Daoy (cell line): ENCODE measurements at regions not wholly inside any gene's neighbourhood (a gene's known extent, or its start where the extent isn't known, plus 50 kb on each side); places are given as distances from the start of the nearest gene placed in this dataset.
A peak's percentile ranks its signal among the peaks of the same experiment; 100 is the strongest.

Source experiments
- DNase-seq: peaks from one replicate; pipeline ENCODE4 v3.0.0-alpha.2; 2015; ENCODE audit warnings: low read depth

GRCh38 chr17:55668312-55668920 lies 54.2 kb downstream of the TMEM100 start:
- DNase-seq: no peak

- DNase-seq: no peak
Observed at GRCh38 chr17:55666806-55667205, 55.9 kb downstream of the TMEM100 start.

DNA sequence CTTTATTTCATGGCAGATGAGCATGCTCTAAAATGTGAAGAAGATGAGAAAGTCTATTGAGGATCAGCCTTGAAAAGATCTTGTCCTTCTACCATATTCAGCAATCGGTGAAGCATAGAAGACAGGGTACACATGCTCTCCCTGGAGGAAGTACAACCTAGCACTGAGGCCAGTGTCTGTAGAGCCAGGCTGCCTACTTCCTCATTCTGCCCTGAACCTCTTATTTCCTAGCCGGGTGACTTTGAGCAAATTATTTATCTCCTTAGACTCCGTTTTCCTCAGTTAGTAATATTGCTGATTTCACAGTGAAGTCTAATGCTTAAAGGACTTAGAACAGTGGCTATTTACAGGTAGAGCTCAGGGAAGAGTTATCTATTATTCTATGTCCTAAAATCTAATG lies 58.4 kb downstream of the TMEM100 start:
- no peak for DNase-seq

GRCh38 chr17:55663400-55663799 lies 59.3 kb downstream of the TMEM100 start:
- DNase-seq: no peak

DNA sequence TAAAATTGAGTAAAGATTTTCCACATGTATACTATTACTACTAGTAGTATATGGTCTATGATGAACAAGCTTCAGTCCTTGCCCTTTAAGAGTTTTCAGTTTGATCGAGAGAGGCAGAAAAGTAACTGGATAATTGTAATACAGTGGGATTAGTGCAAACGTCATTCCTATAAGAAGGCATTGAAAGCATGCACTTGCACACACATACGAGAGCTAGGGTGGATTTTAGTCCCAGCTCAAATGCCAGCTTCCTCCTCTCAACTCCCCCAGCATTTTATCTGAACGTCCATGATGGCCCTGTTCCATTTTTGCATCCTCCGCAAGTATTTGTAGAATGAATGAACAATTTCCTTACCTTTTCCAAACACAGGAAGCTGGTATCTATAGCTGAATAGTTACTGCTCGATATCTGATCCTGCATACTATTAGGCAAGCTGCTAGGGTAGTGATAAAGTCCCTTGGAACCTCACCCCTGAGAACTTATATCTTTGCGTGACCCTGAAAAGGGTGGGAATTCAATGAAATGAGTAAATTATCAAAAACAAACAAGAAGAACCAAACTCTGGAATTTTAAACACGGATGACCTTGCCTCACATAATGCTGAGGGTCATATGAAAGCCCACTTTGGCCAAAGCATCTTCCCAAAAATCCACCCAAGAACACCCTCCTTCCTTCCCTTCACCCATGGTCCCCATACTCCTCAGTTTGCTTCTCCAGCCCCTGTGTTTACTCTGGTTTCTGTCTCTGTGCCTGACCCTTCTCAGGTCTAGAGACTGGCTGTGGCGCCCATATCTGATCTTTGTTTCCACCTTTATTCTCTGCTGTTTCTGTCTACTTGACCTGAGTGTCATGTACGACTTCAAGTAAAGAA lies 60.5 kb downstream of the TMEM100 start:
- DNase-seq: no peak

- DNase-seq: no peak
Observed at GRCh38 chr17:55661256-55661758, 61.4 kb downstream of the TMEM100 start.

DNA sequence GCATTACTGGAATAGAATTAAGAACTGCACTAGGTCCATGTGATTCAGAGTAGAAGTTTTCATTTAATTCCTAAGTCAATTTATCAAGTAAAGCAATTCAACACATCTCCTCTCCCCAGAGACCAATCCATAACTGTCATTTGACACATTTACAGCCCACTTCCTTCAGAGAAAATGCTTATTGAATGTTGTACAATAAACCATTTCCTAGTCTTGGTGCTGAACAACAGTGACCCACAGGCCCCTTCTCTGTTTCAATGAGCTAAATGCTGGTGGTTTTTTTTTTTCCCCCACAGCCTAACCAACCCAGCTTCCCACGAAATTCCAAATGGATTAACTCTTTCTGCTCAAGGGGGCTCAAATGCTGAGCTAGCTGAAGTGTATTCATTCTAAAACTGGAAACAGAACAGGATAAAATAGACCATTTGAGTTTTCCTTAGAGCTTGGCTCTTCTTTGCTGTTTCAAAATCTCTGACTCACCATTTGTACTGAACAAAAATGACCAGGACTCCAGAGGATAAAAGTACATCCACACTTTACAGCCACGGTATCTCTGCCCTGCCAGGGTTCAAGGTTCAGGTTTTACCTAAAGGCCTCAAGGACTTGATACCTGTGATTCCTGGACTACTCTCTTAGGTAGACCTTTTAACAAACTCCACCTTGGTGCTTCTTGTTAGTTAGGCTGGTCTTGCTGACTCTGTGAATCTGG lies 62.3 kb downstream of the TMEM100 start:
- no peak for DNase-seq

- no peak for DNase-seq
Observed at GRCh38 chr17:55659661-55660060, 63.0 kb downstream of the TMEM100 start.

DNA sequence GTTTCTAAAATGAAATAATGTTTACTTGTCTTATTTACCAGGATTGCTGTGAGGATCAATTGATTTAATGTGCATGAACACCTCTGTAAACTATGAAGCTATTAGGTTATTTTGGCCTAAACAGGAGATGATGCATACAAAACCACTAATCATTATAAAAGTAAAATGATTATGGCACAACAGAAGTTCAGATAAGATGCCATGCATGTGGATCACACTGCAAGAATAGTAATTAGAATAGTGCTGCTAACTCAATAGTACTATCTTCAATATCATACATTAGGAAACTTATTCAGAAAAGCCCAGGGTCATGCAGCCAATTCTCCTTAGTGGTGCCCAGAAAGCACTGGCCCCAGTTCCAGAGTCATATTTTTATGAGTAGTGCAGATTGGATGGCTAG lies 66.9 kb downstream of the TMEM100 start:
- no peak for DNase-seq

DNA sequence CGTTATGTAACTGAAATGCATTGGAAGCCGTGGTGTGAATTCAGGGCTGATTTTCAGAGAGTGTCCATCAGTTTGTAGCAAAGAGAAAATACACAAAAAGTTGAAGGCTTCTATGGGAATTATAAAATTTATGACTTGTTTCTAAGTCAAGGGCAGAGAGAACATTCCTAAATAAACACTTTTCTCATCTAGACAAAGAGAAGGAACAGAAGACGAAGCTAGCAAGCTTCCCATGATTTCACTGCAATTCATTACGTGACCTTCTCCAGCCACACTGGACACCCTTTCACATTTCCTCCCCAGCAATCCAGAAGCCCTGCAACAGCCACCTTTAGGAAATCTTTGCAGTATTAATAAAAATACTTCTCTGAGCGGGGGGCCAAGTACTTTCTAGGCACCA lies 67.8 kb downstream of the TMEM100 start:
- DNase-seq: no peak

- no peak for DNase-seq
Observed at GRCh38 chr17:55654022-55654421, 68.6 kb downstream of the TMEM100 start.

DNA sequence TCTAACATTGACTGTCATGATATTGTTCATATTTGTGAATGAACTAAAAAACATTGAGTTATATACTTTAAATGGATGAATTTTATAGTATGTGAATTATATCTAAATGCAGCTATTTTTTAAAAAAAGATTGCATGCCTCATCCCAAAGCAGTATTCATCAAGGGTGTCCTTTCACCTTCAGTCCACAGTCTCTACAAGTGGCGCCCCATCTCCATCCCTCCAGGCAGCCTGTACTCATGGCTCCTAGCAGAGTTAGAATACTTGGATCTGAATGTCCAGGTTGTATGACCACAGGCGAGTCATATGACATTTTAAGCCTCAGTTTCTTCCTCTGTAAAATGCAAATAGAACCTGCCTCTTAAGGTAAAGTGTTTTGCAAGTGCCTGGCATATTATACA lies 69.8 kb downstream of the TMEM100 start:
- DNase-seq: no peak

GRCh38 chr17:55652114-55652823 lies 70.4 kb downstream of the TMEM100 start:
- DNase-seq: no peak

GRCh38 chr17:55649957-55650597 lies 72.6 kb downstream of the TMEM100 start:
- no peak for DNase-seq

- DNase-seq: no peak
Observed at GRCh38 chr17:55648086-55648485, 74.6 kb downstream of the TMEM100 start.

DNA sequence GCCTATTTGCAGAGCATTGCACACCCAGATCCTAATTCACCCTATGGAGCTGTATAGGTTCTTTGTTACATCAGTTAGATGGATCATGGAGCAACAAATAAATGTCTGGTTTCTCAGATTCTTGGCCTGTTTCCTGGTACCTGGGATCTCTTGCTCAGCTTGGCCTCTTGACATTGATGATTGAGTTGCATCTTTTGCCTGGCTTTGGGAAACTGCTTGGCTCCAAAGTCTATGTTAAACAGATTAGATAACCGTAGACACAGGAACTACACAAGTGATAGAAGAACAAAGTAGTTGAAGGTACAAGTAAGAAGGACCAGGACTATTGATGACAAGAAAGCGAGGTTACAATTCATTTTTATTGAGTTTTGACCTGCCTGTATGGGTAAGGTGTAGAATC lies 77.3 kb downstream of the TMEM100 start:
- DNase-seq: no peak

DNA sequence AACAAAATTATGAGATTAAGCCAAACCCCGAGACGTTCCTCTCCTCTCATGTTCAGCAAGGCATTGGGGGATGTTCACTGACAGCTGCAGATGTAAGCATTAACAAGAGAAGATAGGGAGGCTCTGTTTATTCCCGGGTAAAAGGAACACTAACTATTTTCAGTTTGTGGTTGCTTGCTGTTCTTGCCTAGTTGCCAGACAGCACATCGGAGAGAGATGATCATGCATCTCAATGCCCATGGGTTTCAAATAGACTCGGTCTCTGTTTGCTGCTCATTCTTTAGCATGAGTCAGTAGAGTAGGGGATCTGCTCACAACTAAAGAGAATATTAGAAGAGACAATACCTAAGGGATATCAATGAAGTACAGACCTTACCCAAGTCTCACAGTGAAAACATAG lies 78.3 kb downstream of the TMEM100 start:
- DNase-seq: no peak

DNA sequence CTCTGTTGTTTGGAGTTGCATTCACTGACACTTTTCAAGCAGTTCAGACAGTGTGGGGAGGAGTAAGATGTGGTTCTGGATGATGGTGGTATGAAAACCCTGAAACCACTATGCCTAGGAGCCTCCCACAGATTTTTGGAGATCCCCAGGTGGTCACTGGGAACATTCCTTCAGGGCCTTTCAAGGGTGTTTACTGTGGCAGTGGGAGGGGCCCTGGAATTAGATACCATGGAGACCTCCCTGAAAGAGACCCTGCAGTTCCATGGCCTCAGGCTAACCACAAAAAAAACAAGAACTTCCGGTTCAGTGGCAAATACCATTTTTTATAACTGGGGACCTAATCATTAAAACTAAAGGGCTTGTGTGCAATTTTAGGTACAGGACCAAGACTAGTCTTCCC lies 79.9 kb downstream of the TMEM100 start:
- DNase-seq: peak; percentile 17

- peak; percentile 38 for DNase-seq
Observed at GRCh38 chr17:55641676-55642081, 81.0 kb downstream of the TMEM100 start.

DNA sequence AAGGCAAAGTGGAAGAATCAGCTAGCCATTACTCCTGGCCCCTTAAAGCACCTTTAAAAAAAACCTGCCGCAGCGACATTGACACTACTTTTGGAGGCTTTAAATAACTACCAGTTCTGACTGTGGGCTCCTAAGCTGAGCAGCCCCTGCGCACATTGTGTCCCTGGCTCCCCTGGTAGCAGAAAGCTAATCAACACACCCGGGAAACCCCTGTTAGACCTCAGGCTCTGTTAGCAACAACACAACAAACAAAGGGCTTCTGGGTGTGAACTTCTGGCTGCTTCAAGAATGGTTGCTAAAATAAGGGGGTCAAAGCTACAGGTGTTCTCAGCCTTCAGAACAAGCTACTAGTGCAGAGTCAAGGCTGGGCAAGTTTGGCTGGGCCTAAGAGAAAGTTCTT lies 83.6 kb downstream of the TMEM100 start:
- DNase-seq: no peak

DNA sequence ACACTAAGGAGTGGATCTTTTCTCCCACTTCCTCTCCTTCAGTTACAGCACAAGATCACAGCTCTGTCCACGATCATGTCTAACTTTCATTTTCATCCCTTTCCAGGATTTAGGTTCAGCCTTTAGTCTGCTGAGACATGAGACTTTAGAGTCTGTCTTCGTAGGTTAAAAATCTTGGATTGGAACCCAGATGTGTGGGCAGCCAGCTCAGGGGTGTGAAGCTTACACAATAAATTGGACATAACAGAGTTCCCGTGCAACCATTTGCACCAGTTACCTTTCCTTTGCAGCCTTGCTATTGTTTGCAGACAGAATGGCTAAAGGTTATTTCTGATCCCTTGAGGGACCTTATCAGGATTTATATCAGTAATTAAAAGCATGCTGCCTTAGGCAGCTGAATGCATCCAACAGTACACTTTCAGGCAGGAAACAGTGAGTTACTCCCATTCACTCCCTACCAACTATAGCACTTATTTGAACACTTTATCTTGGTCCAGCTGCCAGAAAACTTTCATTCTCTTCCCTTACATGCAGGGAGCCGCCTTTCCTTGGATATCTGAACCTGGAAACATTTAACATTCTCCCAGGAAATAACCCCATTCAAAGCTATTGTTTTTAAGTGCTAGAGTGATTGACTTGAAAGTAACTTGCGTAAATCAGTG lies 87.3 kb downstream of the TMEM100 start:
- DNase-seq: no peak
